GM21576 (cell line): ENCODE measurements at regions not wholly inside any gene's neighbourhood (a gene's known extent, or its start where the extent isn't known, plus 50 kb on each side); places are given as distances from the start of the nearest gene placed in this dataset.
"Not testable (repeated sequence)": the region's sequence is repeated elsewhere in the genome, so short reads cannot be mapped to it uniquely, and the experiment has no call there.

ENCODE experiments used
- ATAC-seq: cut with Tn5 transposase; IDR thresholded peaks from one replicate; pipeline ENCODE4 v1.9.1; 2021; ENCODE audit warnings: mild to moderate bottlenecking, moderate library complexity; ENCODE audit not compliant: unreplicated experiment

GRCh38 chr12:29029484-29029883 lies 119.6 kb upstream of the FAR2 start:
- not testable (repeated sequence) for ATAC-seq

- no peak for ATAC-seq
Measured at GRCh38 chr12:29030006-29030405, 119.1 kb upstream of the FAR2 start.

- no peak for ATAC-seq
Measured at GRCh38 chr12:29032446-29032845, 116.6 kb upstream of the FAR2 start.

- no peak for ATAC-seq
Measured at GRCh38 chr12:29033519-29033918, 115.6 kb upstream of the FAR2 start.

DNA sequence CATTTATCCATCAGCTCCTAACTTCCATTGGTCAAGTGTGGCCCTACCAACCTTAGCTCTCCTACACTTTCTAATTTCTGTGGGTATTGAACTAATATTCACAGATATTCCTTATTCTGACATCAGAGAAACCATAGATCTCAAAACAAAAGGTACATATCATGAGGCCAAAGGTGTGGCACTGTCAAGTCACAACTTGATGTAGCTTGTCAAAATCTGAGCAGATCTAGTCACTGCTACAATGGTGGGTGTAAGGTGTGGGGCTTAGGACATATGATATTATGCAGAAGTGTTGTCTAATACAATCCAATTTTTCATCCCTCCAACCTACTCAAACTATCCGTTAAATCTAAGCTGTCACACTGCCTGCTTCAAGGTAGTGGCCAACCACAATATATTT lies 114.0 kb upstream of the FAR2 start:
- ATAC-seq: no peak

DNA sequence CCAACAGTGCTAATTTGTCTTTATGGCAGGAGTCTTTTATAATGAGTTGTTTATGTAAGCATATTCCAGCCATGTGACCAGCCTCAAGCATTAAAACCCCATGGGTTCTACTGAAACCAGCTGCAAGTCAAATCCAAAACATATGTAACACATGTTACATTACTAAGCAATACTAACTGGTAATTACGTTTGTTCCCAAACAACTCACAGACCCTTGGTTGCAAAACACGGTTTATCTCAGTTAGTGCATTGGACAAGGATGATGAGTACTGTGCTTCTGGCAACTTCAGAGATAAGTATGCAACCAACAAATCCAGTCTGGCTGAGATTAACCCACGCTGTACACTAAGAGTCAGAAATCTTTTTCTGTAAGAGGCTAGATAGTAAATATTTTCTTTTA lies 110.1 kb upstream of the FAR2 start:
- ATAC-seq: no peak

DNA sequence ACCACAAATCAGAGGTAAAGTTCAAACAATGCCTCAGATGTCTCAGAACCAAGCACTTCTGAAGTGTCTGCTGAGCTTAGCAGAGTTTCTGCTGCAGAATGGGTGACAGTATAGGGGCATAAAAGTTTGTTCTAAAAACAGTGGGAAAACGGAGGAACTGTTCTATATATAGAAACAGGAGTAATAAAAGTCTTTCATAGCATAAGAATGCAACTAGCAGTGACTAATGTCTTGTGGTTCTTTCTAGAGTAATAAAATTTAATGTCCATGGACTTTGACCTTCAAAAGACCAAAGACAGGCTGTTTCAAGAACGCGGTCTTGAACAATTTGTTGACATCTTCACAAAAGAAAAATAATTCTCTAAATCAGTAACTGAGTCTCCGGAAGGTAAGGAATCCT lies 107.5 kb upstream of the FAR2 start:
- no peak for ATAC-seq

DNA sequence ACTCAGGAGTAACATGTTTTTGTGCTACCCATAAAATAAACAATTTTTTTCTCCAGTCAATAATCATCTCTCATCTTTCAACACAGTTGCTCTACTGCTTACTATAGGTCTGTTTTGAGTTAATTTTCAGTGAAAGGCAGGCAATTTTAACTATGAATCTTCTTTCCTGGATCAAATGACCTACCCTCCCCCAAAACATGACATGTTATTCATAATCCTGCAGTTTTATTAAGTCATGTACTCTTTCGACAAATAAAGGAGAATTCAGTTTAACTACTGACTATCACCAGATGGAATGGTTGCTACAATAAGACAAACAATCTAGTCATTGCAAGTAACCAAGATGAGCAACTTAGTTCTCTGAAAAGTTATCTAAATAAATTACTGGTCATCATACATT lies 106.0 kb upstream of the FAR2 start:
- ATAC-seq: no peak

DNA sequence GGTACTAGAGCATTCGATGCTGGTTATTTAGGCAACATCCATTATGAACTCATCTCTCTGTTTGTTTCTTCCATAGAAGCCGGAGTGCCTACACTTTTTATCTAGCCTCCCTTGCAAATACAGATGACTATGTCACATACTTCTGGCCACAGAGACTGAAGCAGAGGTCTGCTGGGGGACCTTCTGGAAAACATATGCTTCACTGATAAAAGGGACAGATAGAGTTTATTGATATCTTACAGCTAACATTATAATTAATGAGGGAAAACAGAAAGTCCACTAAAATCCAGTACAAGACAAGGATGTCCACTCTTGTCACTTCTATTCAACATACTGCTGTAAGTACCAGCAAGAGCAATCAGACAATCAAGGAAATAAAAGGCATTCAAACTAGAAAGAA lies 104.3 kb upstream of the FAR2 start:
- no peak for ATAC-seq

GRCh38 chr12:29048787-29049186 lies 100.3 kb upstream of the FAR2 start:
- no peak for ATAC-seq

DNA sequence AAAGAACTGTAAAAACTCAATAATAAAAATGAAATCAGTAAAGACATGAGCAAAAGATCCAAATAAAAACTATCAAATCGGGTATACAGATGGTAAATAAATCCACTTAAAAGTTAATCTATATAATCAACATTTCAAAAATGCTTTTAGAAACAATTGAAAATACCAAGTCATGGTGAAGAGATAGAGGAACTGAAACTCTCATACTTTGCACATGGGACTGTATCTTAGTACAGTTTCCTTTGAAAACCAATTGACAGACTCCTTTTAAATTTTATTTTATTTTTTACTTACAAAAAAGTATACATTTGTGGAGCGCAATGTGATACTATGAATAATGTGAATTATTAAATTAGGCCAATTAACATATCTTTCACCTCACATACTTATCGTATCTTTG lies 98.6 kb upstream of the FAR2 start:
- peak; percentile 82 for ATAC-seq

- ATAC-seq: no peak
Measured at GRCh38 chr12:29051221-29051620, 97.9 kb upstream of the FAR2 start.

GRCh38 chr12:29053567-29053966 lies 95.5 kb upstream of the FAR2 start:
- ATAC-seq: no peak

DNA sequence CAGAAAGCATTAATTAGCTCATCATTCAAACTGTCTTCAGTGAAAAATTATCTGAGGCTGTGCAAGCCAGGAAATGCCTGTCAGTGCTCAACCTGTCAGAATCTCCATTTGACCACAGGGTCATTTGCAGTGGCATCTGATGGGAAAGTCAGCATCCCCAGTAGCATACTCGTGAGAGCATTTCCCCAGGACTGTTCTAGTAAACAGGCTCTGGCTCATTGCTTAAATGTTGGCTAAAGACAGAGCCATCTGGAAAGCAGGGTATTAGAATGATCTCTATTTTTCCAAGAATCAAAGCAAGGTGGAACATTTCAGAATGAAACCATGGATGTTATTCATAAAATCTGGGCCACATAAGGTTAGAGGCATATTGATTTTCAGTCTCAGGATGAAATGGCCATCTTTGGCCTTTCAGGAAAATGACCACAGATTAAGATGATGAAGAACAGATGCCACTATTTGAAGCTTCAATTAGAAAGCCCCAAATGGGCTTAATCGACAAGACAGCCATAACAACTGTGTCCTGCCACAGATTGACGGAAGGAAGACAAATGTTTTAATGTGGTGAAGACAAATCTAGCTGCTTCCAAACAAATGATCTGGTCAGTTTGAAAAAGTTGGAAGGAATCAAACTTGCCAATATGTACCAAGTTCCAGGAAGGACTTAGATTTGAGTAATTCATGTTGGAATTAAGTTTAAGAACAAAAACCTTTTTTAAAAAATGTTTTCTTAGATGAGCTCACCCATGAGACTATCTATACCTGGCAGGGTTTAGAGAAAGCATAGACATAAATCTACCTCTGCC lies 94.0 kb upstream of the FAR2 start:
- ATAC-seq: no peak

GRCh38 chr12:29066011-29066588 lies 83.0 kb upstream of the FAR2 start:
- no peak for ATAC-seq

DNA sequence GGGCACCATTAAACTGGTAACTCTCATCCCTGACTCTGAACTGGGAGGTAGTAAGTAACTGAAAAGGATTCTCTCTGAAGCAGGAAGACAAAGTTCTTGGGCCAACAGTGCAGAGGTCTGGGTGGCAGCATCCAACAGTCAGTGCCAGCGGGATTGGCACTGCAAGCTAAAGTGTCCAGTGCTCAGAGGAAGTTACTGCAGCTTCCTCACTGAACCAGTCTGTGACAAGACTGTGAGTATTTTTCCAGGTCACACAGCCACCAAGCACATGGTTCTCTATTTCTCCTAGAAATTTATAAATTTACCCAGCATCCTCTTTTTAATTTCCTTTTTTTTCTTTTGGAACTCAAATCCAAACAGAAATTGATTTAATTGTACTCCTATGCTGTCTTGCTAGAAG lies 81.6 kb upstream of the FAR2 start:
- ATAC-seq: no peak

DNA sequence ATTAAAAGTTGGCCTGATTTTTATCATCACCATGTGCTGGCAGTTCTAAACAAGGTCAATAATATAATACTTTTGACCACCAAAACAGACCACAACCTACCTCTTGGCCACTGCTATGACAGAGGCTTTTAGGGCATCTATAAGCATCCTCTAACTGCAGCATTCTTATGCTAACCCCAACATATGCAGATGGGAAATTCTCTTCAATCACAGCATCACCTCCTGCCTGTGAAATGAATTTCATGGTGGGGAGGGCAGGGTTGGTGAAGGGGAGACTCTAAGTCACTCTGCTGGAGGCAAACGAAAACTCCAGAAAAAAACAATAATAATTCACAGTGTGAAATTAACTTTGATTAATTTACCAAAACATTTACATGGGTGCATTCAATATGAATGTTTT lies 78.8 kb upstream of the FAR2 start:
- no peak for ATAC-seq

- no peak for ATAC-seq
Measured at GRCh38 chr12:29071099-29071498, 78.0 kb upstream of the FAR2 start.

DNA sequence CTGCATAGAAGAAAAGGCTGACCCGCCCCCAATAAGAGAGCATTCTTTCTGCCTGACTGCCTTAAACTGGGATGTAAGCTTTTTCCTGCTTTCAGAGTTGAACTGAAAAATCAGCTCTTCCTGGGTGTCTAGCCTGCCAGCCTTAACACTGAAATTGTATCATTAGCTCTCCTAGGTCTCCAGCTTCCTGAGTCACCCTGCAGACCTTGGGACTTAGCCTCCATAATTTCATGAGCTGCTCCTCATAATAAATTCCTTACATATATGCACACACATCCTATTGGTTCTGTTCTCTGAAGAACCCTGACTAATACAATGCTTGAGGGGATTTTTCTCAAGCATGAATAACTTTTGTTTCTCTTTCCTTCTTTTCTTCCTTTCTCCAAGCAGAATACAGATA lies 76.4 kb upstream of the FAR2 start:
- ATAC-seq: no peak

GRCh38 chr12:29073631-29074239 lies 75.3 kb upstream of the FAR2 start:
- peak; percentile 85 for ATAC-seq

DNA sequence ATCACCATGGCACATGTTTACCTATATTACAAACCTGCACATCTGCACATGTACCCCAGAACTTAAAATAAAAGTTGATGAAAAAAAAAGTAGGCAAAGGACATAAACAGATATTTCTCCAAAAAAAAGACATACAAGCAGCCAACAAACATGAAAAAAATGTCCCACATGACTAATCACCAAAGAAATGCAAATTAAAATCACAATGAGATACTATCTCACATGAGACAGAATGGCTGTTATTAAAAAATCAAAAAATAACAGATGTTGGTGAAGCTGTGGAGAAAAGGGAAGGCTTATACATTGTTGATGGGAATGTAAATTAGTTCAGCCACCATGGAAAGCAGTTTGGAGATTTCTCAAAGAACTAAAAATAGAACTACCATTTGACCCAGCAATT lies 68.0 kb upstream of the FAR2 start:
- no peak for ATAC-seq

DNA sequence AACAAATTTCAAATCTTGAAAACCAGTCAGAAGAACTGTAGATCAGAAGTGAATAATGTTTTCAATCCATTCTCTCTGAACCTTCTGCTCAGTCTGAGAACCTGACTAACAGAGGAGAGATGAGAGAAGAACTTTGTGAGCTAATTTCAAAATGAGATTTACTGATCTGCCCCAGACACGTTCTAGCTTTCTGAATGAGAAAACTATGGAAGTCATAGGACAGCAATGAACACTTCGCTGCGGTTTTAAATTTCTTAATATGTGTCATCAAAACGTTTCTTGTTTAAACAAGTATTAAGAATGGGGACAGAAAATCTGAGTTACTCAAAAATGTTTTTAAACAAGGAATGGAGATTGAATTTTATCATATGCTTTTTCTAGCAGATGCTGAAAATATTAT lies 66.6 kb upstream of the FAR2 start:
- no peak for ATAC-seq
